Spleen (tissue), 11 donors: ENCODE measurements at regions not wholly inside any gene's neighbourhood (a gene's known extent, or its start where the extent isn't known, plus 50 kb on each side); places are given as distances from the start of the nearest gene placed in this dataset.
"Not testable (repeated sequence)": the region's sequence is repeated elsewhere in the genome, so short reads cannot be mapped to it uniquely, and the experiment has no call there.

Experiments used
- DNase-seq: peaks from one replicate; pipeline ENCODE4 v3.0.0-alpha.2; 2020
- H3K27ac ChIP-seq, 8 donors: fragments of 200-600 bp; sonication (generic) in 7 of 8; 1 replicate in 4 of 8; 2 replicates in 4 of 8; pipeline versions ENCODE4 v1.5.0 to v1.8.0; 2016 to 2021; ENCODE audit warnings: inconsistent platforms in 4 of 8, mild to moderate bottlenecking in 4 of 8, moderate library complexity in 1 of 8
- H3K27me3 ChIP-seq, 7 donors: fragments of 200-600 bp; sonication (generic) in 6 of 7; replicated peaks in 1 of 7; 1 replicate in 4 of 7; 2 replicates in 3 of 7; pipeline versions ENCODE4 v1.5.0 to v1.8.0; 2016 to 2021; ENCODE audit warnings: inconsistent platforms in 3 of 7, mild to moderate bottlenecking in 1 of 7
- H3K36me3 ChIP-seq, 6 donors: fragments of 200-600 bp; sonication (generic) in 5 of 6; 1 replicate in 4 of 6; 2 replicates in 2 of 6; pipeline versions ENCODE4 v1.5.0 to v1.8.0; 2016 to 2021; ENCODE audit warnings: inconsistent platforms in 2 of 6
- H3K4me1 ChIP-seq, 6 donors: fragments of 200-600 bp; sonication (generic) in 5 of 6; 1 replicate in 3 of 6; 2 replicates in 3 of 6; pipeline versions ENCODE4 v1.5.0 to v1.8.0; 2016 to 2021; ENCODE audit warnings: inconsistent platforms in 3 of 6
- H3K4me3 ChIP-seq, 8 donors: fragments of 200-600 bp; sonication (generic) in 7 of 8; 1 replicate in 4 of 8; 2 replicates in 4 of 8; pipeline versions ENCODE4 v1.5.0 to v1.8.0; 2016 to 2021; ENCODE audit warnings: inconsistent platforms in 4 of 8, mild to moderate bottlenecking in 4 of 8, moderate library complexity in 2 of 8
- H3K9me3 ChIP-seq, 8 donors: fragments of 200-600 bp; sonication (generic) in 7 of 8; 1 replicate in 4 of 8; 2 replicates in 4 of 8; pipeline versions ENCODE4 v1.5.0 to v1.8.0; 2016 to 2021; ENCODE audit warnings: inconsistent platforms in 4 of 8
- POLR2A ChIP-seq, 3 donors: fragments of 450-650 bp; IDR thresholded peaks; one replicate each; pipeline ENCODE4 v1.5.1; 2017; ENCODE audit warnings: antibody characterized with exemption in 3 of 3, mild to moderate bottlenecking in 1 of 3
- POLR2AphosphoS5 ChIP-seq, 3 donors: sonication (generic); formaldehyde crosslinking; IDR thresholded peaks; one replicate each; pipeline ENCODE4 v1.5.1; 2017; ENCODE audit warnings: antibody characterized with exemption in 3 of 3
- WGBS, 5 donors: extraction: QIAGEN DNeasy Blood & Tissue Kit in 3 of 5; methylation state at CpG; one replicate each; pipeline versions ENCODE4 v1.1.5 to v1.1.7; 2013 to 2018; 5-methylcytosine and 5-hydroxymethylcytosine counted together
- intact Hi-C: fragments of 100-400 bp; cut with DNase I; formaldehyde crosslinking; loops from one replicate; pipeline ENCODE4 v1.15.0; 2023; ENCODE audit warnings: low total_unique reads
- TF ChIP-seq, protein P1 (sequence below), 11 experiments: fragments of 200-600 bp in 7 of 11; fragments of 450-650 bp in 4 of 11; sonication (generic) in 4 of 11; IDR thresholded peaks in 8 of 11; conservative IDR thresholded peaks in 3 of 11; 1 replicate in 7 of 11; 2 replicates in 4 of 11; pipeline versions ENCODE4 v1.4.0 to v1.8.0; 2016 to 2021; ENCODE audit warnings: antibody characterized with exemption in 11 of 11, inconsistent platforms in 4 of 11, mild to moderate bottlenecking in 1 of 11
- donor health status: healthy with polysubstance abuse.
- donor health status: DM: no; HTN: no; CAD: no; lungs with moderate emphysema.
- donor health status: DM: no; HTN: no; CAD: no.
- donor health status: Bipolar disorder and iron deficiency.
- donor health status: healthy.
- donor health status: DM: no; HTN: no; CAD: no.
- donor health status: DM: yes; HTN: yes; CAD: no.

DNA sequence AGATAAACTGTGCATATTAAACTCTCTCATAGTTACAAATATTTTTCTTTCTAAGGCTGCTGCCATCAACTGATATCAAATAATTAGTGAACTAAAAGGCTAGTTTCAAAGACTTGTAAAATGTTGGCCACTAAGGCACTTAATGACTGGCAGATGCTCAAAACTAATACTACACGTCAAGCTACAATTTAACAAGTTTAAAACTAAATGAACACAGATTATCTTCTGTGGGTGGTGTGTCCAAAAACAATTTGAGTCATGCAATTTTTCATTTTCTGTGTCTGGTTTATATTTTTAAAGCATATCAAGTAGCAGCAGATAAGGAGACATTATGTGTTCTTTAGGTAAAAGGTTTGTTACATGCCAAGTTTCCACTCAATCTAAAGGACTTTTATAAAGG, 665.1 kb downstream of the EFNA5 start:
- no peak for DNase-seq
- H3K36me3 ChIP-seq, result no peaks in the 10 kb centered on the region
- WGBS, 5 donors, result 0 to 84% (median 42%) methylated on average over 1 of the region's 1 CpG
- H3K4me1 ChIP-seq, result no peaks in the 10 kb centered on the region
- H3K27ac ChIP-seq, result no peak overlapping the region
- intact Hi-C loops, result no loop called here
- H3K9me3 ChIP-seq, result no peaks in the 10 kb centered on the region
- no peak for TF ChIP-seq POLR2AphosphoS5 (IDR thresholded peaks at IDR 0.05)
- no peaks in the 10 kb centered on the region for H3K27me3 ChIP-seq
- H3K4me3 ChIP-seq, result no peak overlapping the region

DNA sequence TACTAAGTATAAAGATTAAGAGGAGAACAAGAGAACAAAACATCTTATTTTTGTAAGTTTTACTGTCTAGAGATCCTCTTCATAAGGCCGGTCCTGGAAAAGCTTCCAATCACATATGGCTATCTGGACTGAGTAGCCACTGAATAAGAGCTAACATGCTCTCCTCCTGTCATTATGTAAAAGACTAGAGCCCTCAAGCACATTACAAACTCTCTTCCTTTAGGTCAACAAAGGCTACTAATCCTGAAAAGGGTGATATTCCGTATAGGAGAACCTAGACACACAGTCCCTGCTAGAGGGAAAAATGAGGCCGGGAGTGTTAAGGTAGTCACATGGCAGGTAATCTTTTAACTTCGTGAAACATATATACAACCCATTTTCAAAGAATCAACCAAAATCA, 665.6 kb downstream of the EFNA5 start:
- 79 to 93% (median 88%) methylated on average over 4 of the region's 4 CpGs for WGBS, 5 donors
- TF ChIP-seq, protein P1, sequence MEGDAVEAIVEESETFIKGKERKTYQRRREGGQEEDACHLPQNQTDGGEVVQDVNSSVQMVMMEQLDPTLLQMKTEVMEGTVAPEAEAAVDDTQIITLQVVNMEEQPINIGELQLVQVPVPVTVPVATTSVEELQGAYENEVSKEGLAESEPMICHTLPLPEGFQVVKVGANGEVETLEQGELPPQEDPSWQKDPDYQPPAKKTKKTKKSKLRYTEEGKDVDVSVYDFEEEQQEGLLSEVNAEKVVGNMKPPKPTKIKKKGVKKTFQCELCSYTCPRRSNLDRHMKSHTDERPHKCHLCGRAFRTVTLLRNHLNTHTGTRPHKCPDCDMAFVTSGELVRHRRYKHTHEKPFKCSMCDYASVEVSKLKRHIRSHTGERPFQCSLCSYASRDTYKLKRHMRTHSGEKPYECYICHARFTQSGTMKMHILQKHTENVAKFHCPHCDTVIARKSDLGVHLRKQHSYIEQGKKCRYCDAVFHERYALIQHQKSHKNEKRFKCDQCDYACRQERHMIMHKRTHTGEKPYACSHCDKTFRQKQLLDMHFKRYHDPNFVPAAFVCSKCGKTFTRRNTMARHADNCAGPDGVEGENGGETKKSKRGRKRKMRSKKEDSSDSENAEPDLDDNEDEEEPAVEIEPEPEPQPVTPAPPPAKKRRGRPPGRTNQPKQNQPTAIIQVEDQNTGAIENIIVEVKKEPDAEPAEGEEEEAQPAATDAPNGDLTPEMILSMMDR (IDR thresholded peaks at IDR 0.05 in 8 of 11, conservative IDR thresholded peaks at IDR 0.05 in 3 of 11), result no peak
- no peak for TF ChIP-seq POLR2A (IDR thresholded peaks at IDR 0.05)
- TF ChIP-seq POLR2AphosphoS5 (IDR thresholded peaks at IDR 0.05), result no peak
- H3K27me3 ChIP-seq, result no peaks in the 10 kb centered on the region
- no peaks in the 10 kb centered on the region for H3K36me3 ChIP-seq
- intact Hi-C loops, result no loop called here
- DNase-seq, result no peak
- no peak overlapping the region for H3K4me3 ChIP-seq
- no peaks in the 10 kb centered on the region for H3K9me3 ChIP-seq
- H3K4me1 ChIP-seq, result no peaks in the 10 kb centered on the region
- no peak overlapping the region for H3K27ac ChIP-seq

DNA sequence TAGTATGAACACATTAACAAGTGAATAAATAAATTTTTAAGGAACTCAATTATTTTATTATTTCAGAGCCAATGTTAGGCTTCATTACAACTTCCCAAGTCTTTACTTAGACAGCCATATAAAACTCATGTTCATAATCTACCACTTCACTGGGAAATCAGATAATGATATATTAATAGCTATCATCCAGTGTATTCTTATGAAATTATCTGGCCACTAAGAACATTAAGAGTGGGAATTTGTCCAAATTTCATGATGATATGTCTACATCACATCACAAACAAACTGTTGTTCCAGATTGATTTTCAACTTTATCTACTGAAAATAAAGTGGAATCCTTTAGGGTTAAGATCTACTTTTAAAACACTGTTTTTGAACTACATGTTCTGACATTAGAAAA, 668.6 kb downstream of the EFNA5 start:
- no peak for TF ChIP-seq POLR2AphosphoS5 (IDR thresholded peaks at IDR 0.05)
- TF ChIP-seq, protein P1 (IDR thresholded peaks at IDR 0.05 in 8 of 11, conservative IDR thresholded peaks at IDR 0.05 in 3 of 11), result no peak
- no peak for TF ChIP-seq POLR2A (IDR thresholded peaks at IDR 0.05)
- Histone ChIP-seq H3K36me3 (no peaks in the 10 kb centered on the region), H3K4me3 (no peak overlapping the region), H3K4me1 (no peaks in the 10 kb centered on the region), H3K27ac (no peak overlapping the region), H3K27me3 (no peaks in the 10 kb centered on the region), H3K9me3 (peaks cover 0 to 6% (median 0%) of the 10 kb centered on the region in 8 donors)
- DNase-seq, result no peak
- intact Hi-C loops, result no loop called here

DNA sequence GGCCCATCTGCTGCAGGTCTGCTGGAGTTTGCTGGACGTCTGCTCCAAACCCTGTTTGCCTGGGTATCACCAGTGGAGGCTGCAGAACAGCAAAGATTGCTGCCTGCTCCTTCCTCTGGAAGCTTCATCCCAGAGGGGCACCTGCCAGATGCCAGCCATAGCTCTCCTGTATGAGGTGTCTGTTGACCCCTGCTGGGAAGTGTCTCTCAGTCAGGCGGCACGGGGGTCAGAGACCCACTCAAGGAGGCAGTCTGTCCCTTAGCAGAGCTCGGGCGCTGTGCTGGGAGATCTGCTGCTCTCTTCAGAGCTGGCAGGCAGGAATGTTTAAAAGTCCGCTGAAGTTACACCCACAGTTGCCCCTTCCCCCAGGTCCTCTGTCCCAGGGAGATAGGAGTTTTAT, 671.2 kb downstream of the EFNA5 start:
- DNase-seq, H3K9me3 ChIP-seq, H3K4me1 ChIP-seq, H3K27ac ChIP-seq, H3K36me3 ChIP-seq, H3K4me3 ChIP-seq, intact Hi-C loops, H3K27me3 ChIP-seq: not testable (repeated sequence)
- WGBS, 5 donors, result 80 to 90% (median 86%) methylated on average over 2 to 6 of the region's 6 CpGs

DNA sequence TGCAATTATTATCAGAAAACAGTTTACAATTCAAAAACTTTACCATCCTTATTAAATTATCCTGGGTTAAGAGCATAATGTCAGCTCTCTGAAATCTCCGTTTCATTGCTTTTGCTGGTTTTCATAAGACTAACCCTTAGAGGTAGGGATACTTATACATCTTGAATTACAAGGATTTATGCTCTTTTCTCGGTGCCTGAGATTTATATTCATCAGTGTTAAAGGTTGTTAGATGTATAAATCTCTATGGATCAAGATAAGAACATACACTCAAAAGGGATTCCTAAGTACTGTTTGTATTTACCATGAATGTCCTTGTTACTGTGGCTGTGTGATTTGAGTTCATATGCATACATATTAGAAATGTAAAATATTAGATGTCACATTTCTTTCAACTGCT, 684.7 kb downstream of the EFNA5 start:
- Histone ChIP-seq H3K9me3 (no peaks in the 10 kb centered on the region), H3K27ac (no peak overlapping the region), H3K36me3 (no peaks in the 10 kb centered on the region), H3K4me3 (no peak overlapping the region), H3K27me3 (no peaks in the 10 kb centered on the region), H3K4me1 (no peaks in the 10 kb centered on the region)
- 37 to 84% (median 58%) methylated on average over 2 of the region's 2 CpGs for WGBS, 5 donors
- DNase-seq, result no peak
- TF ChIP-seq, protein P1 (IDR thresholded peaks at IDR 0.05 in 8 of 11, conservative IDR thresholded peaks at IDR 0.05 in 3 of 11), result no peak
- TF ChIP-seq POLR2A (IDR thresholded peaks at IDR 0.05), result no peak
- no peak for TF ChIP-seq POLR2AphosphoS5 (IDR thresholded peaks at IDR 0.05)
- intact Hi-C loops, result no loop called here
